ENCODE measurements at regions not wholly inside any gene's neighbourhood (a gene's known extent, or its start where the extent isn't known, plus 50 kb on each side); places are given as distances from the start of the nearest gene placed in this dataset.

GRCh38 chr1:221223281-221223680 is 344.0 kb downstream of the HLX start:
- WGBS (ENCODE audit: insufficient coverage): no CpG with 5 or more reads among the region's 2 CpGs
- Mint-ChIP-seq H3K9me3 (ENCODE audit: insufficient read depth) (peaks cover 7% of the 10 kb centered on the region), H3K27me3 (peaks cover 24% of the 10 kb centered on the region), H3K4me1 (no peaks in the 10 kb centered on the region), H3K27ac (no peak overlapping the region), H3K4me3 (no peak overlapping the region)
- Histone ChIP-seq H3K4me2 (replicated peaks; ENCODE audit: low read depth, low read length, poor library complexity, severe bottlenecking) (no peak overlapping the region), H4K20me1 (ENCODE audit: control insufficient read depth, insufficient read depth, low read length, poor library complexity, severe bottlenecking) (no peaks in the 10 kb centered on the region), H2AFZ (ENCODE audit: insufficient read depth, low read depth, low read length, poor library complexity, severe bottlenecking) (no peak overlapping the region), H3K36me3 (replicated peaks in 1 of 2; ENCODE audit: control extremely low read depth in 1 of 2, control insufficient read depth in 1 of 2, extremely low read depth in 1 of 2, insufficient read depth in 2 of 2, low read length in 1 of 2) (no peaks in the 10 kb centered on the region), H3K4me3 (ENCODE audit: control extremely low read depth in 1 of 5, extremely low read depth in 1 of 5, insufficient read depth in 1 of 5, low read depth in 2 of 5, low read length in 4 of 5) (no peak overlapping the region), H3K9ac (ENCODE audit: low read length) (no peak overlapping the region), H3K4me1 (ENCODE audit: control insufficient read depth in 2 of 2, insufficient read depth in 2 of 2, low read length in 2 of 2) (no peaks in the 10 kb centered on the region), H3K27me3 (replicated peaks in 1 of 4; ENCODE audit: control extremely low read depth in 1 of 4, control insufficient read depth in 3 of 4, insufficient read depth in 4 of 4, low read length in 3 of 4) (no peaks in the 10 kb centered on the region), H3K79me2 (ENCODE audit: control insufficient read depth, insufficient read depth, low read length) (no peaks in the 10 kb centered on the region), H3K27ac (ENCODE audit: low read length in 2 of 2) (no peak overlapping the region), H3K9me3 (ENCODE audit: control extremely low read depth in 1 of 3, control insufficient read depth in 2 of 3, insufficient read depth in 1 of 3, low read length in 2 of 3) (peaks cover 0 to 9% (median 8%) of the 10 kb centered on the region in 3 donors)
- intact Hi-C loops (cut with micrococcal nuclease): no loop called here
- ATAC-seq (ENCODE audit: low read depth) (no peak), DNase-seq (no peak)
- ChIA-PET CTCF (interaction anchor here (0.6 kb wide), 1 partner anchor 21 kb away, joined by 3 read pairs; no protein-coding TSS in a partner anchor), POLR2A (no interaction called here)
- TF ChIP-seq EZH2 (IDR thresholded peaks at IDR 0.05; ENCODE audit: borderline replicate concordance, insufficient read depth, low read depth, low read length, poor library complexity, severe bottlenecking) (no peak), CTCF (IDR thresholded peaks at IDR 0.05) (no peak)

- H3K27me3 Mint-ChIP-seq: peaks cover 27% of the 10 kb centered on the region
Observed at GRCh38 chr1:221227460-221227859, 348.2 kb downstream of the HLX start.

More at GRCh38 chr1:221227460-221227859, 348.2 kb downstream of the HLX start:
- intact Hi-C loops (cut with micrococcal nuclease): no loop called here
- Histone ChIP-seq H3K36me3 (replicated peaks in 1 of 2; ENCODE audit: control extremely low read depth in 1 of 2, control insufficient read depth in 1 of 2, extremely low read depth in 1 of 2, insufficient read depth in 2 of 2, low read length in 1 of 2) (no peaks in the 10 kb centered on the region), H3K4me3 (ENCODE audit: control extremely low read depth in 1 of 5, extremely low read depth in 1 of 5, insufficient read depth in 1 of 5, low read depth in 2 of 5, low read length in 4 of 5) (no peak overlapping the region), H3K9me3 (ENCODE audit: control extremely low read depth in 1 of 3, control insufficient read depth in 2 of 3, insufficient read depth in 1 of 3, low read length in 2 of 3) (peaks cover 0 to 9% (median 6%) of the 10 kb centered on the region in 3 donors), H3K9ac (ENCODE audit: low read length) (no peak overlapping the region), H3K27me3 (replicated peaks in 1 of 4; ENCODE audit: control extremely low read depth in 1 of 4, control insufficient read depth in 3 of 4, insufficient read depth in 4 of 4, low read length in 3 of 4) (peaks cover 0 to 3% (median under 1%) of the 10 kb centered on the region in 4 experiments), H4K20me1 (ENCODE audit: control insufficient read depth, insufficient read depth, low read length, poor library complexity, severe bottlenecking) (no peaks in the 10 kb centered on the region), H3K4me2 (replicated peaks; ENCODE audit: low read depth, low read length, poor library complexity, severe bottlenecking) (no peak overlapping the region), H3K79me2 (ENCODE audit: control insufficient read depth, insufficient read depth, low read length) (no peaks in the 10 kb centered on the region), H2AFZ (ENCODE audit: insufficient read depth, low read depth, low read length, poor library complexity, severe bottlenecking) (no peak overlapping the region), H3K4me1 (ENCODE audit: control insufficient read depth in 2 of 2, insufficient read depth in 2 of 2, low read length in 2 of 2) (no peaks in the 10 kb centered on the region), H3K27ac (ENCODE audit: low read length in 2 of 2) (no peak overlapping the region)
- Mint-ChIP-seq H3K4me1 (no peaks in the 10 kb centered on the region), H3K9me3 (ENCODE audit: insufficient read depth) (peaks cover 7% of the 10 kb centered on the region), H3K4me3 (no peak overlapping the region), H3K27ac (no peak overlapping the region)
- ChIA-PET CTCF (no interaction called here), POLR2A (no interaction called here)
- TF ChIP-seq CTCF (IDR thresholded peaks at IDR 0.05) (no peak), EZH2 (IDR thresholded peaks at IDR 0.05; ENCODE audit: borderline replicate concordance, insufficient read depth, low read depth, low read length, poor library complexity, severe bottlenecking) (no peak)
- WGBS (ENCODE audit: insufficient coverage): 98% methylated on average over 6 of the region's 8 CpGs
- no peak for ATAC-seq (ENCODE audit: low read depth)
- no peak for DNase-seq

All from B cell (primary cell).